Gastrocnemius medialis (tissue), 4 donors: ENCODE measurements at regions not wholly inside any gene's neighbourhood (a gene's known extent, or its start where the extent isn't known, plus 50 kb on each side); places are given as distances from the start of the nearest gene placed in this dataset.

Experiments used
- POLR2A ChIP-seq, 2 donors: fragments of 450-650 bp; IDR thresholded peaks; one replicate each; pipeline ENCODE4 v1.6.1; 2017; ENCODE audit warnings: antibody characterized with exemption in 2 of 2, mild to moderate bottlenecking in 2 of 2, moderate library complexity in 2 of 2
- TF ChIP-seq, protein P1 (sequence below), 5 experiments: fragments of 450-650 bp in 3 of 5; fragments of 200-600 bp in 2 of 5; sonication (generic) in 2 of 5; IDR thresholded peaks in 4 of 5; conservative IDR thresholded peaks in 1 of 5; 1 replicate in 4 of 5; 2 replicates in 1 of 5; pipeline ENCODE4 v1.5.1; 2016 to 2019; ENCODE audit warnings: antibody characterized with exemption in 5 of 5, mild to moderate bottlenecking in 3 of 5, moderate library complexity in 3 of 5

- TF ChIP-seq, protein P1, sequence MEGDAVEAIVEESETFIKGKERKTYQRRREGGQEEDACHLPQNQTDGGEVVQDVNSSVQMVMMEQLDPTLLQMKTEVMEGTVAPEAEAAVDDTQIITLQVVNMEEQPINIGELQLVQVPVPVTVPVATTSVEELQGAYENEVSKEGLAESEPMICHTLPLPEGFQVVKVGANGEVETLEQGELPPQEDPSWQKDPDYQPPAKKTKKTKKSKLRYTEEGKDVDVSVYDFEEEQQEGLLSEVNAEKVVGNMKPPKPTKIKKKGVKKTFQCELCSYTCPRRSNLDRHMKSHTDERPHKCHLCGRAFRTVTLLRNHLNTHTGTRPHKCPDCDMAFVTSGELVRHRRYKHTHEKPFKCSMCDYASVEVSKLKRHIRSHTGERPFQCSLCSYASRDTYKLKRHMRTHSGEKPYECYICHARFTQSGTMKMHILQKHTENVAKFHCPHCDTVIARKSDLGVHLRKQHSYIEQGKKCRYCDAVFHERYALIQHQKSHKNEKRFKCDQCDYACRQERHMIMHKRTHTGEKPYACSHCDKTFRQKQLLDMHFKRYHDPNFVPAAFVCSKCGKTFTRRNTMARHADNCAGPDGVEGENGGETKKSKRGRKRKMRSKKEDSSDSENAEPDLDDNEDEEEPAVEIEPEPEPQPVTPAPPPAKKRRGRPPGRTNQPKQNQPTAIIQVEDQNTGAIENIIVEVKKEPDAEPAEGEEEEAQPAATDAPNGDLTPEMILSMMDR (IDR thresholded peaks at IDR 0.05 in 4 of 5, conservative IDR thresholded peaks at IDR 0.05 in 1 of 5): no peak
- TF ChIP-seq POLR2A (IDR thresholded peaks at IDR 0.05): no peak
Observed at GRCh38 chr18:78781601-78781960, 198.0 kb upstream of the SALL3 start.
